ENCODE measurements at regions not wholly inside any gene's neighbourhood (a gene's known extent, or its start where the extent isn't known, plus 50 kb on each side); places are given as distances from the start of the nearest gene placed in this dataset.

DNA sequence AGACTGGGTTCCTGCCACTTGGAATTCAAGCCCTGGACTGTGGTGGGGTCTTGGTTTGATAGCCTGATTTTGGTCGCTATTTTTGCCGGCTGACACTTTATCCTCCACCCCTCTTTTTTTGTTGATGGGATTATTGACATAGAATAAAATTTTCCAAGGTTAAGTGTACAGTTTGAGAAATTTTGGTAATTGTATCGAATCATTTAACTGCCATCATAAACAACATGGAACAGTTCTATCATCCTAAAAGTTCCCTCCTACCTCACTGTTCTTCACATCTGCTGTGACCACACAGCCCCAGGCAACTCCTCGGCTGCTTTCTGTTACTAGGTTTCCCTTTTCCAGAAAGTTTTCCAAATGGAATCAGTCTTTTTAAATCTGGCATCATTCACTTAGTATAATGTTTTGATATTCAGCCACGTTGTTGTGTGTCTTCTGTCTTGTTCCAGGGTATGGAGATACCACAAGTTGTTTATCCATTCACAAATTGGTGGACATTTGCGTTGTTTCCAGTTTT, 50.6 kb upstream of the STEAP1B start:
- intact Hi-C loops (cut with micrococcal nuclease) = no loop called here

DNA sequence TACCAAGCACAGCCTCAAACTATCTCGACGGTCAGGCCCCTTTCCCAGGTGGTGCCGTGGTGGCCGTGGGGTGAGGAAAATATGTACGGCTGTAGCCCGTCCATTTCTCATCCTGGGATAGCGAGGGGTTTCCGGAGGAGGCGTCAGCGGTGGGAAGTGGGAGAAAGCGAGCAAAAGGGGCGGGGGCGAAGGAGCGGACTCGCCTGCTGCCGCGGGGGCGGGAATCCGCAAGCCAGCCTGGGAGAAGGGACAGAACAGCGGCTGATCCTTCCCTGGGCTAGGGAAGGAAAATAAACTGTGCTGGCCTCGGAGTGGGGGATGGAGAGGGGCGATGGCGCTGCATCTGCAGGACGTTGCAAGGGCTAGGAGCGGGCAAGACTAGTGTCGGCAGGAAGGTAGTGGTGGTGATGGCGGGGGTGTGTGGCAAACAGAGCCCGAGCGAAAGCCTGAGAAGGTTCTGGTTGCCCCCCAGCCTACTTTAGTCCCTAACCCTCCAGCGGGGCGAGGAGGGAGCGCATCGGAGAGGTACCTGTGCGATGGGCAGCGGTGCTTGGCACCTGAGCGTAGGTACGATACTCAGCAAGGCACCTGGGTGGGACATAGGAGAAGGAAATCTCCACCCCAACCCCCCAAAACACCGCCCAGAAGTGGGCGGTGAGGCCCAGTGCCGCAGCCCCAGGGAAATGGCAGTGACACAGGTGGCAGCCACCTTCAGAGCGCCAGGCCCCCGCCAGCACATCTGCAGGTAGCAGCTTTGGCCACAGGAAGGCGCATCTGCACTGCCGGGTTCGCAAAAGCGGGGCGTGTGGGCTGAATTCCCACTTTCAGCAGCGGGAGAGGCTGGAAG, 49.9 kb upstream of the STEAP1B start:
- intact Hi-C loops (cut with micrococcal nuclease) = no loop called here
- H3K27ac Mint-ChIP-seq = no peak overlapping the region
- H3K4me1 Mint-ChIP-seq (ENCODE audit: low read depth) = peaks cover 10% of the 10 kb centered on the region
- peak overlapping the region; percentile 48 for H3K4me3 Mint-ChIP-seq
- peaks cover 73% of the 10 kb centered on the region for H3K27me3 Mint-ChIP-seq
- no peaks in the 10 kb centered on the region for H3K36me3 Mint-ChIP-seq (ENCODE audit: low read depth)
- H3K9me3 Mint-ChIP-seq = no peaks in the 10 kb centered on the region

More for the DNA sequence above, 50.6 kb upstream of the STEAP1B start:
- Mint-ChIP-seq H3K4me3 (no peak overlapping the region), H3K27ac (no peak overlapping the region), H3K36me3 (ENCODE audit: low read depth) (no peaks in the 10 kb centered on the region), H3K27me3 (peaks cover 79% of the 10 kb centered on the region), H3K4me1 (ENCODE audit: low read depth) (peaks cover 10% of the 10 kb centered on the region), H3K9me3 (no peaks in the 10 kb centered on the region)

Measured in dendritic cell treated with granulocyte-macrophage colony-stimulating factor and Interleukin-4, amounts not matched to agents 40 ng/mL and 50 ng/mL, for 4 days (primary cell).